Epithelial cell of esophagus (primary cell): ENCODE measurements at regions not wholly inside any gene's neighbourhood (a gene's known extent, or its start where the extent isn't known, plus 50 kb on each side); places are given as distances from the start of the nearest gene placed in this dataset.

ENCODE experiments used
- DNase-seq: peaks from one replicate; pipeline ENCODE4 v3.0.0; 2010; ENCODE audit warnings: low read depth
- H3K4me3 ChIP-seq: 2 replicates; pipeline ENCODE4 v1.5.1; 2011; ENCODE audit warnings: mild to moderate bottlenecking, low read length, control low read depth
- TF ChIP-seq, protein P1 (sequence below): IDR thresholded peaks from 2 replicates; pipeline ENCODE4 v1.5.1; 2011; ENCODE audit warnings: low read depth, mild to moderate bottlenecking, low read length, control low read depth, inconsistent platforms; ENCODE audit not compliant: insufficient read depth; ENCODE audit errors: missing control alignments

DNA sequence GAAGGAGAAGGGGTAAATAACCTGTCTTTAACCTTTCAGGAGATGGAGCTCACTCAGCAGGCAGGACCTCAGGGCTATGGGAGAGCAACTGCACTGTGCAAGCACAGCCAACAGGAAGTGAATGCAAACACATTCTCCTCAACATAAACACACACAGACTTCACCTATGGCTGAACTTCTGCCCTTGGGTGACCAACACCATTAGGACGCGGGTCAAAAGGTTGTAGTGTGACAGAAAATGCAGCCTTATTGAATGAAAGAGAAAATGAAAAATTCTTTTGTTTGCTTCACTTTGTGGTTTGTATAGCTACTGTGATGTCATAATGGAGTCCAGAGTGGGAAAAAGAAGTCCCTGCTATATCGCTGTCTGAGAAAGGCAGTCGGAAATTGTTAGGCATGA lies 323.0 kb downstream of the NDFIP2 start:
- no peak for DNase-seq
- no peak overlapping the region for H3K4me3 ChIP-seq
- TF ChIP-seq, protein P1, sequence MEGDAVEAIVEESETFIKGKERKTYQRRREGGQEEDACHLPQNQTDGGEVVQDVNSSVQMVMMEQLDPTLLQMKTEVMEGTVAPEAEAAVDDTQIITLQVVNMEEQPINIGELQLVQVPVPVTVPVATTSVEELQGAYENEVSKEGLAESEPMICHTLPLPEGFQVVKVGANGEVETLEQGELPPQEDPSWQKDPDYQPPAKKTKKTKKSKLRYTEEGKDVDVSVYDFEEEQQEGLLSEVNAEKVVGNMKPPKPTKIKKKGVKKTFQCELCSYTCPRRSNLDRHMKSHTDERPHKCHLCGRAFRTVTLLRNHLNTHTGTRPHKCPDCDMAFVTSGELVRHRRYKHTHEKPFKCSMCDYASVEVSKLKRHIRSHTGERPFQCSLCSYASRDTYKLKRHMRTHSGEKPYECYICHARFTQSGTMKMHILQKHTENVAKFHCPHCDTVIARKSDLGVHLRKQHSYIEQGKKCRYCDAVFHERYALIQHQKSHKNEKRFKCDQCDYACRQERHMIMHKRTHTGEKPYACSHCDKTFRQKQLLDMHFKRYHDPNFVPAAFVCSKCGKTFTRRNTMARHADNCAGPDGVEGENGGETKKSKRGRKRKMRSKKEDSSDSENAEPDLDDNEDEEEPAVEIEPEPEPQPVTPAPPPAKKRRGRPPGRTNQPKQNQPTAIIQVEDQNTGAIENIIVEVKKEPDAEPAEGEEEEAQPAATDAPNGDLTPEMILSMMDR: no peak

DNA sequence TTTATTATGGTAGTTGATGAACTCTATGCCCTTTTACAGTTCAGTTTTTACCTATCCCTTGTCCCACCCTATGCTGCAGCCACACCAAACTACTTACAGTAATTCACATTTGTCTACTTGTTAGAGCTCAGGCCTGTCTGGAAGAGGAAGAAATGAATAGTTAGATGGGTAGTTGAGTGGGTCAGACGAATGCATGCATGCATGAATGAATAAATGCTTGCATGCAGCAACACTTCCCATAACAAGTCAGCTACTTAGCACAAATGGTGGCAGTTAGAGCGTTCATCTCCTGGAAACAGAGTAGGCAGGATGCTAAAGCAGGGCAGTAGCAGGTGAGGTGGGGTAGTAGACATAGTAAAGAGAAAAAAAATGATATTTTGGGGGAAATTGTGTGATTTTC lies 322.3 kb downstream of the NDFIP2 start:
- TF ChIP-seq, protein P1: no peak
- H3K4me3 ChIP-seq: no peak overlapping the region
- no peak for DNase-seq

DNA sequence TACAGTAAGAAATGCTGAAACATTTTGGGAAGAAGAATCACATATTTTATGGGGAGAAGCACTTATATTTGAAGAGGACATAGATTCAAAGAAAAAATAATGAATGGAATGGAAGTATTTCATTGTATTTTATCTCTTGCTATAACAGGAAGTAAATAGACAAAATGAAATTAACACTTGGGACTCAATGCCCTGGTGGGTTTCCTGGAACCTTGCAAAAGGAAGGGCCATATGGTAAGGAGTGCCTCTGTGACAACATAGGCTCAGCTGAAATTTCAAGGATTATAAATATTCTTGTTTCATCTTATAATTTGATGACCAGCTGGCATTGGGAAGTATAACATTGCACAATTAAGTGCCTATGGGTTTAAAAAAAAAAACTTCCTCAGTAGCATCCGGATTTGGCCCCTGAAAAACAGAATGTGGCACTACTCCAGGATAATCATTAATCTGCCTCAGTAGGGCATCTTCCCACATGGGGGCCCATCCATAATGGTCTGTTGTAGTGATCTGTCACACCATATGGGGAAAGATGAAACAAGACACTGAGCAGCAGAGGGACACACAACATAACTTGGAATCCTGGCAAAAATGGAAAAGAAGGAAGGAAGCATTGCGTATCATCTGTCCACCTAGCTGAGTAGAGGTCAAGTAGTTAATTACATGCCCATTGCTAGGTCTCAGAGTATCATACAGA lies 321.6 kb downstream of the NDFIP2 start:
- TF ChIP-seq, protein P1: no peak
- DNase-seq: no peak
- H3K4me3 ChIP-seq: no peak overlapping the region

DNA sequence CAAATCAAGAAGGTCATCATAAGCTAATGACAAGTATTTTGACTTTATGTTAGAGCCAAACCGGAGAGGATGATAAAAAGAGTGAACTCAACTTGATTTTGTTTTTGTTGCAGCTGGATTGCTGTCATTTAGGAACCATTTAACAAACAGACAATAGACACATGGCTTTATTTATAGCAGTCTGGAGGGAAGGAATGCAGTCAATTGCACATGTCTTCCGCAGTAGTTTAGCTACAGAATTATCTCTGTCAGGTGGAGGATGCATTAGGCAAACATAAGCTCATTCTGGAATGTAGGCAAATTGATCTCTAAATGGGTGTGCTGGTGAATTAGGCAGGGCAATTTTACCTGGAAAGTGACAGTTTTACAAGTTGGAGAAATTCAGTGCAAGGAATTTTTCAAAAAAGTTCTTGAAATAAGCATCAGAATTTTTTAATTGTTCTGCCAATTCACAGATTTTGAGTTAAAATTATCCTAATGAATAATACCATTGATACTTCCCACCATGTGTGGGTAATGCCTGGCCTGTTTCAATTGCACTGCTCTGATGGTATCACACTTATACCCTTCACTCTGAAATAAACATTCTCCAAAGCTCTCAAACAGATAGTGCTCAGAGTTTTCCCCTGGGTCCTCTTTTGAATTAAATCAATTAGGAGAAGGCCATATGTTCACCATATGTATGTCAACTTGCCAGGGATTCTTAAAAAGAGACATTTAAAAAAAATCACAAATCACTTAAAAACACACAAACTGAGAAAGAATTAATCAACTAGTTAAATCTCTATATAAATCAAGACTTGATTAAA lies 318.3 kb downstream of the NDFIP2 start:
- TF ChIP-seq, protein P1: no peak
- H3K4me3 ChIP-seq: no peak overlapping the region
- no peak for DNase-seq

DNA sequence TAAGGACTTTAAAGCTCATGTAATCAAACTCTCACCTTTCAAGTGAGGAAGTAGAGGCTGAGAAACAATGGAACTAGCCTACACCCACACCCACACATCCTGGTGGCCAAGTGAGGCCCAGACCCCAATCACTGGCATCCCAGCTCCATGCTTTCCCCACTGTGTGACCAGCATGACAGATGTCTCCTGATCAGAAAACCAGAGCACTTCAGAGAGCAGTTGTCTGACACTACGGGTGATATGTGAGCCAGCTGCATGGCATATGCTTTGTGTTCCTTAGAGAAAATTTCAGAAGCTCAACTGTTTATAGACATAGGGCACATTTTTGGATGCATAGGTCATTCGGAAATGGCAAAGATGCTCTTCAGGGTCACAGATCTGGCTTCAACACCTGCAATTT lies 315.2 kb downstream of the NDFIP2 start:
- no peak overlapping the region for H3K4me3 ChIP-seq
- no peak for DNase-seq
- TF ChIP-seq, protein P1: no peak

DNA sequence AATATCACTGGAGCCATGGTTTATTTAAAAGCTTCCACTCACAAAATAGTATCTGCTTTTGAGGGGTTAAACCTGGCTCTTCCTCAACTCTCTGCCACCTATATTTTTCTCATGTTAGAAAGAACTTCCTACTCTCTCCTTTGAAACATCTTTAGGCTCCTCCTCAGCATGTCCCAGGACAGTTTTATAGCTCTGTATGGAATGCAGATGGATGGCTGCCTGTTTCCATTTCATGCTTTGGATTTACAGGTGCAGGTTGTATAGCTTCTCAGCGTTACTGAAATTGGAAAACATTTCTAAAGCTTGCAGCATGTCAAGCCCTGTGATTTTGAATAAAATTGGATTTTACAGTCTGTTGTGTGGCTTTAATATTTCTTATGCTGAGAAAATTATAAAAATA lies 314.0 kb downstream of the NDFIP2 start:
- no peak for DNase-seq
- H3K4me3 ChIP-seq: no peak overlapping the region
- TF ChIP-seq, protein P1: no peak
